Spleen (tissue), 7 donors: ENCODE measurements at regions not wholly inside any gene's neighbourhood (a gene's known extent, or its start where the extent isn't known, plus 50 kb on each side); places are given as distances from the start of the nearest gene placed in this dataset.

Experiments
- CTCF ChIP-seq, 11 experiments: fragments of 200-600 bp in 7 of 11; fragments of 450-650 bp in 4 of 11; sonication (generic) in 4 of 11; IDR thresholded peaks in 8 of 11; conservative IDR thresholded peaks in 3 of 11; 1 replicate in 7 of 11; 2 replicates in 4 of 11; pipeline versions ENCODE4 v1.4.0 to v1.8.0; 2016 to 2021; ENCODE audit warnings: antibody characterized with exemption in 11 of 11, inconsistent platforms in 4 of 11, mild to moderate bottlenecking in 1 of 11
- POLR2A ChIP-seq, 3 donors: fragments of 450-650 bp; IDR thresholded peaks; one replicate each; pipeline ENCODE4 v1.5.1; 2017; ENCODE audit warnings: antibody characterized with exemption in 3 of 3, mild to moderate bottlenecking in 1 of 3
- POLR2AphosphoS5 ChIP-seq, 3 donors: sonication (generic); formaldehyde crosslinking; IDR thresholded peaks; one replicate each; pipeline ENCODE4 v1.5.1; 2017; ENCODE audit warnings: antibody characterized with exemption in 3 of 3
- donor health status: DM: no; HTN: no; CAD: no; lungs with moderate emphysema.
- donor health status: DM: no; HTN: no; CAD: no.
- donor health status: DM: no; HTN: no; CAD: no.

- no peak for TF ChIP-seq CTCF (IDR thresholded peaks at IDR 0.05 in 8 of 11, conservative IDR thresholded peaks at IDR 0.05 in 3 of 11)
- TF ChIP-seq POLR2A (IDR thresholded peaks at IDR 0.05) = no peak
- TF ChIP-seq POLR2AphosphoS5 (IDR thresholded peaks at IDR 0.05) = no peak
Measured at GRCh38 chr6:122040261-122040660, 359.2 kb upstream of the HSF2 start.
